ENCODE measurements at regions not wholly inside any gene's neighbourhood (a gene's known extent, or its start where the extent isn't known, plus 50 kb on each side); places are given as distances from the start of the nearest gene placed in this dataset.
"Not testable (repeated sequence)": the region's sequence is repeated elsewhere in the genome, so short reads cannot be mapped to it uniquely, and the experiment has no call there.

GRCh38 chr20:47445291-47445690, 56.4 kb upstream of the NCOA3 start:
- DNase-seq (ENCODE audit: low read depth, low spot score) = no peak
- Histone ChIP-seq H3K4me2 (ENCODE audit: insufficient read depth, low read length) (no peak overlapping the region), H2AFZ (ENCODE audit: low read depth, low read length) (no peak overlapping the region), H4K20me1 (replicated peaks; ENCODE audit: control insufficient read depth, extremely low read depth, insufficient read depth, low read length) (no peaks in the 10 kb centered on the region), H3K79me2 (ENCODE audit: control insufficient read depth, insufficient read depth, low read length) (no peaks in the 10 kb centered on the region), H3K27me3 (ENCODE audit: control insufficient read depth in 2 of 2, insufficient read depth in 2 of 2, low read length in 2 of 2) (no peaks in the 10 kb centered on the region), H3K9me3 (replicated peaks; ENCODE audit: control insufficient read depth, insufficient read depth, low read length) (no peaks in the 10 kb centered on the region), H3K36me3 (ENCODE audit: control insufficient read depth in 2 of 2, extremely low read depth in 1 of 2, insufficient read depth in 2 of 2, low read length in 2 of 2) (no peaks in the 10 kb centered on the region), H3K4me3 (replicated peaks in 1 of 3; ENCODE audit: insufficient read depth in 1 of 3, low read depth in 1 of 3, low read length in 3 of 3) (no peak overlapping the region), H3K27ac (ENCODE audit: insufficient read depth, low read depth, low read length) (no peak overlapping the region), H3K9me1 (replicated peaks; ENCODE audit: control insufficient read depth, extremely low read depth, insufficient read depth, low read length) (no peaks in the 10 kb centered on the region), H3K9ac (replicated peaks; ENCODE audit: extremely low read depth, insufficient read depth, low read length) (no peak overlapping the region), H3K4me1 (ENCODE audit: control insufficient read depth, extremely low read depth, insufficient read depth, low read length) (no peaks in the 10 kb centered on the region)
- BruUV-seq (replicated peaks) = no TSS peak
- FAIRE-seq = no peak
- dilution Hi-C loops (cut with MboI; ENCODE audit: extremely low pct_ligation_motif_present, low sequenced_read_pairs) = no loop called here
- POLR2A ChIA-PET = no interaction called here
- no peak for TF ChIP-seq POLR2A (IDR thresholded peaks at IDR 0.05; ENCODE audit: low read depth, low read length)
- no peak for TF ChIP-seq FOS (IDR thresholded peaks at IDR 0.05; ENCODE audit: borderline replicate concordance, insufficient read depth, low read length)
- TF ChIP-seq MYC (IDR thresholded peaks at IDR 0.05; ENCODE audit: low read depth, low read length) = no peak
- TF ChIP-seq EZH2 (IDR thresholded peaks at IDR 0.05; ENCODE audit: borderline replicate concordance, low read depth, low read length, severe bottlenecking) = no peak
- no peak for TF ChIP-seq MAX (IDR thresholded peaks at IDR 0.05; ENCODE audit: insufficient read depth, insufficient read length)
- no peak for TF ChIP-seq GATA2 (IDR thresholded peaks at IDR 0.05; ENCODE audit: insufficient read depth, insufficient read length, low read depth, low read length)
- no peak for TF ChIP-seq JUN (IDR thresholded peaks at IDR 0.05; ENCODE audit: borderline replicate concordance, insufficient read depth, insufficient read length, low read depth)
- no peak for TF ChIP-seq POLR2AphosphoS5 (IDR thresholded peaks at IDR 0.05; ENCODE audit: insufficient read depth, low read depth, low read length)
- TF ChIP-seq CTCF (IDR thresholded peaks at IDR 0.05; ENCODE audit: extremely low read depth in 1 of 2, insufficient read depth in 1 of 2, low read depth in 1 of 2, low read length in 2 of 2) = no peak
- intact Hi-C loops (cut with micrococcal nuclease) = no loop called here
- CTCF ChIA-PET = no interaction called here

GRCh38 chr20:47447350-47448296, 54.1 kb upstream of the NCOA3 start:
- H4K20me1 ChIP-seq (replicated peaks; ENCODE audit: control insufficient read depth, extremely low read depth, insufficient read depth, low read length); H3K9me3 ChIP-seq (replicated peaks; ENCODE audit: control insufficient read depth, insufficient read depth, low read length); FAIRE-seq; POLR2A ChIA-PET; DNase-seq (ENCODE audit: low read depth, low spot score); H3K4me1 ChIP-seq (ENCODE audit: control insufficient read depth, extremely low read depth, insufficient read depth, low read length); H3K9me1 ChIP-seq (replicated peaks; ENCODE audit: control insufficient read depth, extremely low read depth, insufficient read depth, low read length); H3K79me2 ChIP-seq (ENCODE audit: control insufficient read depth, insufficient read depth, low read length); H2AFZ ChIP-seq (ENCODE audit: low read depth, low read length); H3K36me3 ChIP-seq (ENCODE audit: control insufficient read depth in 2 of 2, extremely low read depth in 1 of 2, insufficient read depth in 2 of 2, low read length in 2 of 2); intact Hi-C loops (cut with micrococcal nuclease); H3K4me2 ChIP-seq (ENCODE audit: insufficient read depth, low read length); H3K27me3 ChIP-seq (ENCODE audit: control insufficient read depth in 2 of 2, insufficient read depth in 2 of 2, low read length in 2 of 2); BruUV-seq (replicated peaks); H3K4me3 ChIP-seq (replicated peaks in 1 of 3; ENCODE audit: insufficient read depth in 1 of 3, low read depth in 1 of 3, low read length in 3 of 3); dilution Hi-C loops (cut with MboI; ENCODE audit: extremely low pct_ligation_motif_present, low sequenced_read_pairs); H3K9ac ChIP-seq (replicated peaks; ENCODE audit: extremely low read depth, insufficient read depth, low read length); H3K27ac ChIP-seq (ENCODE audit: insufficient read depth, low read depth, low read length): not testable (repeated sequence)
- CTCF ChIA-PET = interaction anchor here (1.3 to 1.6 kb wide), 3 partner anchors 17 to 173 kb away, joined by 3 to 4 read pairs (median 4); no protein-coding TSS in a partner anchor

Data from endothelial cell of umbilical vein (primary cell).